ENCODE measurements at regions not wholly inside any gene's neighbourhood (a gene's known extent, or its start where the extent isn't known, plus 50 kb on each side); places are given as distances from the start of the nearest gene placed in this dataset.

DNA sequence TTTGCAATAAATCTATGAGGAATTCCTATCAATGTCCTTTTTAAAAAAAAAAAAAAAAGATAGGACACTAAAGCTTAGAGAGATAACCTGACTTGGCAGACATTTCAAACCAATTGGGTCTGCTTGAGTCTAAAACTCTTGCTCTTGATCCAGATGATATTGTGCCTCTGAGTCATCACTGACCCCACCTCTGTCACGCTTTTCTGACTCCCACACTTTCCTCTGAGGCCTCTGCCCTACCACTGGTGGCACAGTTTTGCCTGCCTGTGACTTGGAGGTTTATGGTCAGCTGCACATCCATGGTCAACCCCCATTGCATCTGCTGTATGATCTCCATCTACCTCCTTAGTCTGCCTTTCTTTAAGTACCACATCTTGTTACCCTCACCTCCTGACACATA lies 328.7 kb downstream of the SPRY2 start:
- H3K9ac ChIP-seq (ENCODE audit: low read depth, low read length): no peak overlapping the region
- no peaks in the 10 kb centered on the region for H3K27me3 ChIP-seq (ENCODE audit: control insufficient read depth, insufficient read depth, low read length)
- no peak overlapping the region for H3K4me3 ChIP-seq (ENCODE audit: low read length)
- peaks cover 10% of the 10 kb centered on the region for H3K4me1 ChIP-seq (ENCODE audit: control insufficient read depth, insufficient read depth, low read length)
- H3K4me2 ChIP-seq (ENCODE audit: low read length): peak overlapping the region; percentile 4
- H3K36me3 ChIP-seq (ENCODE audit: insufficient read depth, low read length): no peaks in the 10 kb centered on the region
- no peaks in the 10 kb centered on the region for H3K9me3 ChIP-seq (replicated peaks; ENCODE audit: low read length)

DNA sequence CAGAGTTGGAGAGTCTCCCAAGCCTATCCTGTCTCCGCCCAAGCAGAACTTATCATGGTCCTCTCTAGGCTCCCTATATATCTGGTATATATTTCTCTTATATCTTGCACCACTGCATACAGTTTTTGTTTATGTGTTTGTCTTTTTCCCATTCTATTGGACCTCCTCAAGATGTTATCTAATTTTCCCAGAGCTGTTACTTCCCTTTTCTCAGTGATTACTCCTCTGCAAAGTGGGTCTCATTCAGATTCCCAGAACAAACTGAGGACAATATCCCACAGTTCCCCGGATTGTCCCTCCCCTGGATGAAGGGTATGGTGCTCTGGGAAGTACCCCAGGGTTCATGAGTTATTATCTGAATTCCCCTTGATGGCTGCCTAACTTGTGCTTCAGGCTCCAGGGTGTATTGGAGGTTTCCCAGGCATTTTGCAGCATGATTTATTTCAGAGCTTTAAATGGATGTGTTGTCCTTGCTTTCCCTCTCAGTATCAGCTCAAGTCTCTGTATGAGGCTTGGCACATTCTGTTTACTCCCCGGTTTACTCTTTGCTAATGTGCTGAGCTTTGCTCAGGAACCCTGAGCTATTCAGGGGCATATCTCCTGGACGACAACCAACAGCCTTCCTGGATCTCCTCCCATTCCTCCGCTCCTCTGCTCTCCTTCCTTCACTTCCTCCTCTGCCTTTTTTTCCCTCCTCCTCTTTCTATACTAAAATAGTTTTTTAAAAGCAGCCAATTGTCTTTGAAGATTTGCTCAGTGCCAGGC lies 329.3 kb downstream of the SPRY2 start:
- Histone ChIP-seq H3K4me2 (ENCODE audit: low read length) (peak overlapping the region; percentile 4), H3K9ac (ENCODE audit: low read depth, low read length) (no peak overlapping the region), H3K4me3 (ENCODE audit: low read length) (no peak overlapping the region), H3K4me1 (ENCODE audit: control insufficient read depth, insufficient read depth, low read length) (peaks cover 15% of the 10 kb centered on the region), H3K36me3 (ENCODE audit: insufficient read depth, low read length) (no peaks in the 10 kb centered on the region), H3K9me3 (replicated peaks; ENCODE audit: low read length) (no peaks in the 10 kb centered on the region), H3K27me3 (ENCODE audit: control insufficient read depth, insufficient read depth, low read length) (no peaks in the 10 kb centered on the region)

DNA sequence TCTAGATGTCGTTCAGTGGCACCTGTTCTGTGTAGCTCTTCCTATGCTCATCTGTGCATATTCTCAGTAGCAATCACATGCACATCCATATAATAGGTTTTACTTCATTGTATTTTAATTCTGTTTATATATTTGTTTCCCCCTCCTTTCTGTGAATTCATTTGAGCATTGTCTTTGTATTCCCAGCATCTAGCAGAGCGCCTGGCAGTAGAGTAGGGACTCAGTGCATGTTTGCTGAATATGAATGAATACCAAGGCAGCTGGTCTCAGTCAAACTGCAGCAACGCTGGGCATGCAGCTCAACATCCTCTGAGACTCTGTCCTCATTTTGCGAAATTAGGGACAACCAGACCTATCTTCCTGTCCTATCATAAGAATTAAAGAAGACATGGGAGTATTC lies 330.1 kb downstream of the SPRY2 start:
- H3K9me3 ChIP-seq (replicated peaks; ENCODE audit: low read length): no peaks in the 10 kb centered on the region
- H3K4me3 ChIP-seq (ENCODE audit: low read length): no peak overlapping the region
- no peak overlapping the region for H3K4me2 ChIP-seq (ENCODE audit: low read length)
- no peaks in the 10 kb centered on the region for H3K27me3 ChIP-seq (ENCODE audit: control insufficient read depth, insufficient read depth, low read length)
- no peaks in the 10 kb centered on the region for H3K36me3 ChIP-seq (ENCODE audit: insufficient read depth, low read length)
- no peak overlapping the region for H3K9ac ChIP-seq (ENCODE audit: low read depth, low read length)
- peaks cover 15% of the 10 kb centered on the region for H3K4me1 ChIP-seq (ENCODE audit: control insufficient read depth, insufficient read depth, low read length)

DNA sequence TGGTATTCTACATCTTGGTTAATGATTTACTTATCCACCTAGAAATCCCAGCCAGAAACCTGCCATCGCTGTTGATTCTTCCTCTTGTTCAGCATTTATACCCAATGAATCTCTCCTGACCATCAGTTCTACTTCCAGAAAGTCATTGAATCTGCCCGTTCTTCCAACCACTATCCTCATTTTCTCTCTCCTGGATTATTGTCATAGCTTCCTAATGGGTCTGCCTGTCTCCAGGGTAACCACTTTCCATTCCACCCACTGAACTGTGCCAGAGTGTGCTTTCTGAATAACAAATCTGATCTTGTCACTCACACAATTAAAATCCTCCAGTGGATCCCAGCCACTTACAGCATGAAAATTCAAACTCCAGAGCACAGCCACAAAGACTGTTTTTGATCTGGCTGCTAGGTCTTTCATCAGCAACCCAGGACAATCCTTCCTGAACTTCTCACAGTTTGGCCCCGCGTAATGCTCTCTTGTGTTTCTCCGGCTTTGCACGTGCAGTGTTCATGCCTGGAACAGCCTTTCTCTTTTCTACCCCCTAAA lies 330.6 kb downstream of the SPRY2 start:
- Histone ChIP-seq H3K4me1 (ENCODE audit: control insufficient read depth, insufficient read depth, low read length) (peaks cover 15% of the 10 kb centered on the region), H3K36me3 (ENCODE audit: insufficient read depth, low read length) (no peaks in the 10 kb centered on the region), H3K4me3 (ENCODE audit: low read length) (no peak overlapping the region), H3K4me2 (ENCODE audit: low read length) (no peak overlapping the region), H3K9me3 (replicated peaks; ENCODE audit: low read length) (no peaks in the 10 kb centered on the region), H3K27me3 (ENCODE audit: control insufficient read depth, insufficient read depth, low read length) (no peaks in the 10 kb centered on the region), H3K9ac (ENCODE audit: low read depth, low read length) (no peak overlapping the region)

DNA sequence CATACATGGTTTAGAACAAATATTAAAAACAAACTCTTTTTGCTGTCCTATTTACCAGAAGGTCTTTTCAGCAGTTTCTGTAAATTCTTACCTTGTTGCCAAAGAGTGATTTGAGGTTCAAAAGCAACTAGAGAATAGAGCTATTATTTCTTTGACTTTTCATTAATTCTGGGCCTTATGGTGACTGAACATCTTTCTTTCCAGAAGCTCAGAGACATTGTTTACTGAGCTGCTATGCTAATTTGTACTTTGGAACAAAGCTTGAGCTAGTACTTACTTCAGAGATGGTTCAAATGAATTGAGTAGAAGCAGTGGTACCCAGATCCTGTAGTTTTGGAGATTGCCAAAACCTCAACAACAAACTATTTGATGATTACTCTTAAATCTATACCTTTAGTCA lies 331.2 kb downstream of the SPRY2 start:
- no peak overlapping the region for H3K9ac ChIP-seq (ENCODE audit: low read depth, low read length)
- peaks cover 15% of the 10 kb centered on the region for H3K4me1 ChIP-seq (ENCODE audit: control insufficient read depth, insufficient read depth, low read length)
- H3K27me3 ChIP-seq (ENCODE audit: control insufficient read depth, insufficient read depth, low read length): no peaks in the 10 kb centered on the region
- H3K9me3 ChIP-seq (replicated peaks; ENCODE audit: low read length): no peaks in the 10 kb centered on the region
- no peak overlapping the region for H3K4me3 ChIP-seq (ENCODE audit: low read length)
- no peaks in the 10 kb centered on the region for H3K36me3 ChIP-seq (ENCODE audit: insufficient read depth, low read length)
- no peak overlapping the region for H3K4me2 ChIP-seq (ENCODE audit: low read length)

DNA sequence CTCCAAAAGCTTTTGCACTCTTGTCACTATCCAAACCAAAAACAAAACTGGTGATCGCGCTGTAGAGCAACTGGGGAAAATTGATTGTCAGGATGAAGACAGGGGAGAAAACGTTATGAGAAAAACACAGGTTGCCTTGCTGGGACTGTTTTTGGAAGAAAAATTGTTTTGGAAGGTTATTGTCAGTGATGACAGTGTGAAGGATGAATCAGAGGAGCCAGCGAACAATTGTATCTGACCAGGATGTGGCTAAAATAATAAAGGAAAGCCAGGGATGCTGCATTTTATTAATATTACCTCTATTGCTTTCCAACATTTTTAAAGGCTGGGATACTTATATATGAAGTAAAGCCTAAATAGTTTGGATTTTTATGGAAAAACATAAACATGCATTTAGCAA lies 334.0 kb downstream of the SPRY2 start:
- H3K9me3 ChIP-seq (replicated peaks; ENCODE audit: low read length): no peaks in the 10 kb centered on the region
- H3K4me3 ChIP-seq (ENCODE audit: low read length): no peak overlapping the region
- H3K36me3 ChIP-seq (ENCODE audit: insufficient read depth, low read length): no peaks in the 10 kb centered on the region
- H3K27me3 ChIP-seq (ENCODE audit: control insufficient read depth, insufficient read depth, low read length): no peaks in the 10 kb centered on the region
- no peak overlapping the region for H3K9ac ChIP-seq (ENCODE audit: low read depth, low read length)
- H3K4me1 ChIP-seq (ENCODE audit: control insufficient read depth, insufficient read depth, low read length): peaks cover 9% of the 10 kb centered on the region
- H3K4me2 ChIP-seq (ENCODE audit: low read length): no peak overlapping the region

DNA sequence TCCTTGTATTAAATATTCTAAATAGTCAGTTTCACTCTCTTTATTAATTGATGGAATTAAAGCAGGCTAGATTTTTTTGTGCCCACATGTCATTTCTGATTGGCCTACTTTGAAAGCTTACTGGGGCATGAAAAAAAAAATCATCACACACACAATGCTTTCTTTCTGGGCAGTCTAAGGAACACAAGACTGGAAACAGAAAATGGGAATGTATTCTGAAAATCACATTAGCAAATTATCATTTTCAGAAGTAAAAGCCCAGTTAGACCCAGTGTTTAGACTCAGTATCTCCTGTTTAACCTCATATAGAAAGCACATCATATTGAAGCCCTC lies 339.4 kb downstream of the SPRY2 start:
- H3K36me3 ChIP-seq (ENCODE audit: insufficient read depth, low read length): no peaks in the 10 kb centered on the region
- H3K27me3 ChIP-seq (ENCODE audit: control insufficient read depth, insufficient read depth, low read length): no peaks in the 10 kb centered on the region
- H3K4me1 ChIP-seq (ENCODE audit: control insufficient read depth, insufficient read depth, low read length): no peaks in the 10 kb centered on the region
- H3K9me3 ChIP-seq (replicated peaks; ENCODE audit: low read length): no peaks in the 10 kb centered on the region
- H3K4me2 ChIP-seq (ENCODE audit: low read length): no peak overlapping the region
- H3K4me3 ChIP-seq (ENCODE audit: low read length): no peak overlapping the region
- no peak overlapping the region for H3K9ac ChIP-seq (ENCODE audit: low read depth, low read length)

DNA sequence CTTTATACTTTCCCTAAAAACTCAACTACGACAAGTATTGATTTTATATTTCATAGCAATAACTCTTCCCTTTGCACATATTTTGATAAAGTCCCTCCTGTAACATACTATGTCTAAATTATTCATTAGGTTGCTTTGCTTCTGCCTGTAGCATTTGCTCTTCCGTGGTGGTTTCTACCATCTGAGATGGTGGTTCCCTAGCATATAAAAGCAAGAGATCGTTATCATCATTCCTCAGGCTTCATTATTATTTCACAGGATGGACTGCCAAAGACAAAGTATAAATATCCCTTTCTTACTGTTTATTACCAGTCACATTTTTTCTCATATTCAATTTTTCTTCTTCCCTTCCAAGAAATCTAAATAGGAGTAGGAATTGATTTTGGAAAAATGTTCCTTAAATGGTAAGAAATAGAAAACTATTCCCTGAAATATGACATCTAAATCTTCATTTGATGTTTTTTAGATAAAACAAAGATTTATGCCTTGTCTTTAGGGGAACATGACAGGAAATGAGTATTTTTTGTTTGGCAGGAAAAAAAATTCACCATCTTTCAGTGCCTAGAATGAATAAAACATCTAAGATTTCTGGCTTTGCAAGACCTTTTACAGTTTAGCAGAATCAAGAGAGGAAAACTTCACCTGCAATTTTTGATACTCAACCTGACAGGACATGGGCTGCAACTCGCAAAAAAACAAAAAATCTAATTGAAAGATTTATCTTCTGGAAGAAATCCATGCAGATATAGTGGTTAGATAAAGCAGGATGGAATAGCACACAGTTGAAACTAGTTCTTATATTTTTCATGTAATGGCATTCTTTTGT lies 340.0 kb downstream of the SPRY2 start:
- H3K4me2 ChIP-seq (ENCODE audit: low read length): no peak overlapping the region
- H3K4me1 ChIP-seq (ENCODE audit: control insufficient read depth, insufficient read depth, low read length): no peaks in the 10 kb centered on the region

DNA sequence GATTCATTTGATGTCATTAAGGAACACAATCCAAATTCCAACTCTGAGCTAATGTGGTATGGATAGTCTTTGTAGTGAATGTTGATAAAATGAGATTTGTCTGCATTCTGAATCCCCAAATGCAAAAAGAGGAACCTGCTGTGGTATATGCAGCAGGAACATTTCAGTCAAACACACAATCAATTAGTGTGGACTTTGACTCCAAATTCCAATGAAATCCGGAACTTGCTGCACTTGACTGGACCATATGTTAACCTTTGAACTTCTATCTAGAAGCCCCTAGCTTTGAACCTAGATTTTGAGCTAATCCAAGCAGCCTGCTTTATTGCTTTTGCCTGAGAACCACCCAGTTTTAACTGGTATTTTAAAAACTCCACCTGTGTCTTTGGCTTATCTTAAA lies 341.3 kb downstream of the SPRY2 start:
- Histone ChIP-seq H3K4me1 (ENCODE audit: control insufficient read depth, insufficient read depth, low read length) (peaks cover 11% of the 10 kb centered on the region), H3K9ac (ENCODE audit: low read depth, low read length) (no peak overlapping the region), H3K9me3 (replicated peaks; ENCODE audit: low read length) (no peaks in the 10 kb centered on the region), H3K4me2 (ENCODE audit: low read length) (no peak overlapping the region), H3K4me3 (ENCODE audit: low read length) (no peak overlapping the region), H3K27me3 (ENCODE audit: control insufficient read depth, insufficient read depth, low read length) (no peaks in the 10 kb centered on the region), H3K36me3 (ENCODE audit: insufficient read depth, low read length) (no peaks in the 10 kb centered on the region)

More for the DNA sequence above, 340.0 kb downstream of the SPRY2 start:
- no peaks in the 10 kb centered on the region for H3K9me3 ChIP-seq (replicated peaks; ENCODE audit: low read length)
- H3K36me3 ChIP-seq (ENCODE audit: insufficient read depth, low read length): no peaks in the 10 kb centered on the region
- no peak overlapping the region for H3K9ac ChIP-seq (ENCODE audit: low read depth, low read length)
- H3K27me3 ChIP-seq (ENCODE audit: control insufficient read depth, insufficient read depth, low read length): no peaks in the 10 kb centered on the region
- no peak overlapping the region for H3K4me3 ChIP-seq (ENCODE audit: low read length)

DNA sequence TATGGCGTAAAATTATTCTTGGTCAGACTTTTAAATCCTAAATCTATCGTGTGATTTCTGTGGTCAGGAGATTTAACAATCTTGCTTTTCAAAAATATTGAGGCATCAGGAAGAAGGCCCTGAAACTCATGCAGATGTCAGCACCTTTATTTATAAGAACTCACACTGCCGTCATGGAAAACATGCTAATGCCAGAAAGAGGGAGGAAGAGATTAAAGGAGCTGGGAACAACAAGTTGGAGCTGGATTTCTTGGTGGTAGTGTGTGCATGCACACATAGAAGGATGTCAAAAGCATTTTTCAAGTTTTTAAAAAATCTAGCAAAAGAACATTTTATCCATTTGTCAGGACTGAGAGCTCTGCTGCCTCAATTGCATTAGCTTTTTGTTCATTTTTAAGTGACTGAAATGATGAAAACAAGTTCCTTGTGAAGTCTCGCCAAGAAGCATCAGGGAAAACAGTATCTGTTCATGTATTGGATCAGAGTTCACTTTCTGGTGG lies 342.5 kb downstream of the SPRY2 start:
- H3K27me3 ChIP-seq (ENCODE audit: control insufficient read depth, insufficient read depth, low read length): no peaks in the 10 kb centered on the region
- H3K9ac ChIP-seq (ENCODE audit: low read depth, low read length): no peak overlapping the region
- H3K36me3 ChIP-seq (ENCODE audit: insufficient read depth, low read length): no peaks in the 10 kb centered on the region
- no peak overlapping the region for H3K4me3 ChIP-seq (ENCODE audit: low read length)
- no peaks in the 10 kb centered on the region for H3K9me3 ChIP-seq (replicated peaks; ENCODE audit: low read length)
- peaks cover 11% of the 10 kb centered on the region for H3K4me1 ChIP-seq (ENCODE audit: control insufficient read depth, insufficient read depth, low read length)
- H3K4me2 ChIP-seq (ENCODE audit: low read length): no peak overlapping the region

DNA sequence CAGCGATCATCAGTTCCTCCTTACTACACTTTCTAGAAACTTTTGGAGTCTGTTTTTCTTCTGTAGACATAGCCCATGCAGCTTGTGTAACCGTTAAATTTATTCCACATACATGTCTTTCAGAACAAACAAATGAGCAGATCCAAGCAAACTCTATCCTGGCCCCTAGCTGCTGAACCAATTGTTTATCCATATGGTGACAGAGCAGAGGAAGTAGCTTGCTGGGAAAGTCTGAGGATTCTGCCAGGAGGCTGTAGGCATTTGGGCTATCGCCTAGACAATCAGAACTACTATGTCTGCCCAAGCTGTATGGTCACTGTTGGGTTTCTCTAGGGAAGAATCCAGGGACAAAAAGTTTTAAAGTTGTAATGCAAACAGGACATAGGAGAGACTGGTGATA lies 343.7 kb downstream of the SPRY2 start:
- no peaks in the 10 kb centered on the region for H3K36me3 ChIP-seq (ENCODE audit: insufficient read depth, low read length)
- H3K4me1 ChIP-seq (ENCODE audit: control insufficient read depth, insufficient read depth, low read length): peaks cover 11% of the 10 kb centered on the region
- no peak overlapping the region for H3K4me3 ChIP-seq (ENCODE audit: low read length)
- H3K9ac ChIP-seq (ENCODE audit: low read depth, low read length): no peak overlapping the region
- no peaks in the 10 kb centered on the region for H3K27me3 ChIP-seq (ENCODE audit: control insufficient read depth, insufficient read depth, low read length)
- no peak overlapping the region for H3K4me2 ChIP-seq (ENCODE audit: low read length)
- no peaks in the 10 kb centered on the region for H3K9me3 ChIP-seq (replicated peaks; ENCODE audit: low read length)
